B cell (primary cell): ENCODE measurements at regions not wholly inside any gene's neighbourhood (a gene's known extent, or its start where the extent isn't known, plus 50 kb on each side); places are given as distances from the start of the nearest gene placed in this dataset.

Source experiments
- ATAC-seq: fragments of 200-7000 bp; cut with Tn5 transposase; one replicate; pipeline ENCODE4 v1.10.0; 2021; ENCODE audit warnings: low read depth, mild to moderate bottlenecking, moderate number of reproducible peaks, moderate library complexity
- CTCF ChIA-PET: fragments of 350-600 bp; sonication (Branson Sonifier 250); formaldehyde crosslinking; loops from one replicate; lab custom pipeline; 2021; ENCODE audit warnings: antibody characterized with exemption, inconsistent platforms; lab: Charles Lee
- POLR2A ChIA-PET: fragments of 350-600 bp; sonication (Branson Sonifier 250); formaldehyde crosslinking; loops from one replicate; lab custom pipeline; 2021; ENCODE audit warnings: antibody characterized with exemption; lab: Charles Lee
- DNase-seq: peaks from one replicate; pipeline ENCODE4 v3.0.0; 2013
- H2AFZ ChIP-seq: 2 replicates; pipeline ENCODE4 v1.6.1; 2012; ENCODE audit warnings: mild to moderate bottlenecking, low read depth, low read length; ENCODE audit not compliant: insufficient read depth, poor library complexity, severe bottlenecking
- H3K27ac ChIP-seq, 2 donors: 1 replicate in 1 of 2; 2 replicates in 1 of 2; pipeline ENCODE4 v1.5.1; 2012 to 2013; ENCODE audit warnings: low read length in 2 of 2, mild to moderate bottlenecking in 2 of 2, moderate library complexity in 1 of 2
- H3K27me3 ChIP-seq, 4 experiments: fragments of 200-600 bp in 1 of 4; sonication (generic) in 1 of 4; replicated peaks in 1 of 4; 1 replicate in 2 of 4; 2 replicates in 2 of 4; pipeline versions ENCODE4 v1.6.1 to v1.7.0; 2013 to 2016; ENCODE audit warnings: low read length in 3 of 4, mild to moderate bottlenecking in 2 of 4, mixed read lengths in 1 of 4, moderate library complexity in 1 of 4; ENCODE audit not compliant: insufficient read depth in 4 of 4, control insufficient read depth in 3 of 4; ENCODE audit errors: control extremely low read depth in 1 of 4
- H3K36me3 ChIP-seq, 2 experiments: replicated peaks in 1 of 2; 1 replicate in 1 of 2; 2 replicates in 1 of 2; pipeline versions ENCODE4 v1.6.1 to v1.7.1; 2013; ENCODE audit warnings: low read length in 1 of 2; ENCODE audit not compliant: insufficient read depth in 2 of 2, control insufficient read depth in 1 of 2; ENCODE audit errors: control extremely low read depth in 1 of 2, extremely low read depth in 1 of 2
- H3K4me1 ChIP-seq, 2 donors: fragments of 200-600 bp in 1 of 2; sonication (generic) in 1 of 2; 1 replicate in 1 of 2; 2 replicates in 1 of 2; pipeline versions ENCODE4 v1.5.1 to v1.6.1; 2013 to 2017; ENCODE audit warnings: low read length in 2 of 2; ENCODE audit not compliant: control insufficient read depth in 2 of 2, insufficient read depth in 2 of 2
- H3K4me2 ChIP-seq: replicated peaks from 2 replicates; pipeline ENCODE3; 2012; ENCODE audit warnings: mild to moderate bottlenecking, low read depth, low read length; ENCODE audit not compliant: poor library complexity, severe bottlenecking
- H3K4me3 ChIP-seq, 5 experiments: fragments of 200-600 bp in 1 of 5; sonication (generic) in 1 of 5; 1 replicate in 3 of 5; 2 replicates in 2 of 5; pipeline versions ENCODE4 v1.5.1 to v1.7.0; 2011 to 2016; ENCODE audit warnings: low read length in 4 of 5, mild to moderate bottlenecking in 4 of 5, low read depth in 2 of 5, control low read depth in 1 of 5, moderate library complexity in 1 of 5; ENCODE audit not compliant: insufficient read depth in 1 of 5; ENCODE audit errors: control extremely low read depth in 1 of 5, extremely low read depth in 1 of 5
- H3K79me2 ChIP-seq: fragments of 200-600 bp; sonication (generic); one replicate; pipeline ENCODE4 v1.6.0; 2016; ENCODE audit warnings: low read length; ENCODE audit not compliant: control insufficient read depth, insufficient read depth
- H3K9ac ChIP-seq: fragments of 200-600 bp; sonication (generic); 2 replicates; pipeline ENCODE4 v1.6.1; 2017; ENCODE audit warnings: mild to moderate bottlenecking, low read length, moderate library complexity
- H3K9me3 ChIP-seq, 3 donors: one replicate each; pipeline versions ENCODE4 v1.6.1 to v1.7.1; 2013; ENCODE audit warnings: low read length in 2 of 3; ENCODE audit not compliant: control insufficient read depth in 2 of 3, insufficient read depth in 1 of 3; ENCODE audit errors: control extremely low read depth in 1 of 3
- H4K20me1 ChIP-seq: 2 replicates; pipeline ENCODE4 v1.6.0; 2012; ENCODE audit warnings: mild to moderate bottlenecking, low read length; ENCODE audit not compliant: insufficient read depth, control insufficient read depth, poor library complexity, severe bottlenecking
- H3K27ac Mint-ChIP-seq: one replicate; pipeline ENCODE4 v1.8.0; 2021; ENCODE audit warnings: mixed read lengths
- H3K27me3 Mint-ChIP-seq: one replicate; pipeline ENCODE4 v1.8.0; 2021; ENCODE audit warnings: mixed read lengths
- H3K4me1 Mint-ChIP-seq: one replicate; pipeline ENCODE4 v1.8.0; 2021; ENCODE audit warnings: mixed read lengths
- H3K4me3 Mint-ChIP-seq: one replicate; pipeline ENCODE4 v1.8.0; 2021; ENCODE audit warnings: mixed read lengths
- H3K9me3 Mint-ChIP-seq: one replicate; pipeline ENCODE4 v1.8.0; 2022; ENCODE audit warnings: mixed read lengths; ENCODE audit not compliant: insufficient read depth
- EZH2 ChIP-seq: IDR thresholded peaks from 2 replicates; pipeline ENCODE4 v1.6.1; 2012; ENCODE audit warnings: borderline replicate concordance, low read depth, mild to moderate bottlenecking, moderate library complexity, low read length; ENCODE audit not compliant: insufficient read depth, poor library complexity, severe bottlenecking
- WGBS: methylation state at CpG from one replicate; pipeline ENCODE4 v1.1.5; 2013; ENCODE audit warnings: missing lambda C conversion rate; ENCODE audit not compliant: insufficient coverage; 5-methylcytosine and 5-hydroxymethylcytosine counted together
- intact Hi-C: fragments of 100-400 bp; cut with micrococcal nuclease; formaldehyde crosslinking; loops from one replicate; pipeline ENCODE4 v1.10.0; 2022
- TF ChIP-seq, protein P1 (sequence below): fragments of 200-600 bp; IDR thresholded peaks from one replicate; pipeline ENCODE4 v1.8.0; 2022; ENCODE audit warnings: antibody characterized with exemption, mild to moderate bottlenecking

DNA sequence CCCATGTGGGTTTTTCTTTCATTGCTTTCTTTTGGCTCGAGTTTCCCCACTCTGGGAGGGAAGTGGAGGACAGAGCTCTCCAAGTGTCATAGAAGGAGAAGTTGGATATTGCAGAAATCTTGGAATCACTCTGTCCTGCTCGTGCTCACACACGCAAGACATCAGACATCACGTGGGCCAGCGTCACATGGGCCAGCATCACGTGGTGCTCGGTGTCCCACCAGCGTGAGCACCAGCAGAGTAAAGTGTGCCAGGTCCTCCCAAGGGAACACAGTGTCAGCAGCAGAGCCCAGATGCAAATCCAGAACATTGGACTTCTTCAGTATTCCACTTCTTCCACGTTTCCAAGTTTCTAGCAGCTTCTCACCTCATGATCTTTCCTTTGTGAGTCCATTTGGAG, 327.0 kb downstream of the FOXL1 start:
- no peak overlapping the region for H3K27ac Mint-ChIP-seq
- CTCF ChIA-PET: no interaction called here
- no peaks in the 10 kb centered on the region for H3K27me3 ChIP-seq
- no peaks in the 10 kb centered on the region for H3K9me3 Mint-ChIP-seq
- no peaks in the 10 kb centered on the region for H3K9me3 ChIP-seq
- H3K4me3 Mint-ChIP-seq: no peak overlapping the region
- ATAC-seq: no peak
- no peaks in the 10 kb centered on the region for H3K4me1 ChIP-seq
- no peak for TF ChIP-seq EZH2
- no peaks in the 10 kb centered on the region for H3K79me2 ChIP-seq
- H3K9ac ChIP-seq: no peak overlapping the region
- no peak overlapping the region for H3K4me3 ChIP-seq
- WGBS: 84% methylated on average over 8 of the region's 9 CpGs
- no peaks in the 10 kb centered on the region for H3K4me1 Mint-ChIP-seq
- H4K20me1 ChIP-seq: no peaks in the 10 kb centered on the region
- no peak overlapping the region for H3K27ac ChIP-seq
- no peak overlapping the region for H3K4me2 ChIP-seq
- no peak overlapping the region for H2AFZ ChIP-seq
- POLR2A ChIA-PET: no interaction called here
- peaks cover 13% of the 10 kb centered on the region for H3K27me3 Mint-ChIP-seq
- intact Hi-C loops: no loop called here
- no peak for DNase-seq
- no peaks in the 10 kb centered on the region for H3K36me3 ChIP-seq

DNA sequence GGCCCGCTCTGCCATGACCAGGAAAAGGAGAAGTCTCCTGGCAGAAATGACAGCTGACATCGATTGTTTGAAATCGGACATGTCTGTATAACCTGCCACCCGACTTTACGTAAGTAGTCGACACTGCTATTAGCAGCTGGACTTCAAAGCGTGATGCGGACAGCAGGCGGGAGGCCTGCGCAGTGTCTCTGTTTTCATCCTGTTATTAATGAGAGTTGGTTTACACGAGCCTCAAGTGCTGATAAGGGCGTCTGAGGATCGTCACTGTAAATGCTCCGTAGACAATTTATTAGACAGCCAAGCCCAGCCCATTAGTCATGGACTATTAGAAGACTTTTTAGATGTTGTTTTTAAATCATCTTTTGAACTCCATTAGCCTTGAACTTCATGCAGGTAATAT, 328.3 kb downstream of the FOXL1 start:
- Histone ChIP-seq H3K4me1 (no peaks in the 10 kb centered on the region), H4K20me1 (no peaks in the 10 kb centered on the region), H3K4me3 (no peak overlapping the region), H2AFZ (no peak overlapping the region), H3K9ac (no peak overlapping the region), H3K4me2 (no peak overlapping the region), H3K27me3 (no peaks in the 10 kb centered on the region), H3K79me2 (no peaks in the 10 kb centered on the region), H3K36me3 (no peaks in the 10 kb centered on the region), H3K27ac (no peak overlapping the region), H3K9me3 (no peaks in the 10 kb centered on the region)
- no peak for ATAC-seq
- ChIA-PET POLR2A (no interaction called here), CTCF (no interaction called here)
- no peak for DNase-seq
- Mint-ChIP-seq H3K9me3 (no peaks in the 10 kb centered on the region), H3K4me3 (no peak overlapping the region), H3K27me3 (peaks cover 13% of the 10 kb centered on the region), H3K27ac (no peak overlapping the region), H3K4me1 (no peaks in the 10 kb centered on the region)
- intact Hi-C loops: no loop called here
- WGBS: 97% methylated on average over 12 of the region's 14 CpGs
- no peak for TF ChIP-seq EZH2
- TF ChIP-seq, protein P1, sequence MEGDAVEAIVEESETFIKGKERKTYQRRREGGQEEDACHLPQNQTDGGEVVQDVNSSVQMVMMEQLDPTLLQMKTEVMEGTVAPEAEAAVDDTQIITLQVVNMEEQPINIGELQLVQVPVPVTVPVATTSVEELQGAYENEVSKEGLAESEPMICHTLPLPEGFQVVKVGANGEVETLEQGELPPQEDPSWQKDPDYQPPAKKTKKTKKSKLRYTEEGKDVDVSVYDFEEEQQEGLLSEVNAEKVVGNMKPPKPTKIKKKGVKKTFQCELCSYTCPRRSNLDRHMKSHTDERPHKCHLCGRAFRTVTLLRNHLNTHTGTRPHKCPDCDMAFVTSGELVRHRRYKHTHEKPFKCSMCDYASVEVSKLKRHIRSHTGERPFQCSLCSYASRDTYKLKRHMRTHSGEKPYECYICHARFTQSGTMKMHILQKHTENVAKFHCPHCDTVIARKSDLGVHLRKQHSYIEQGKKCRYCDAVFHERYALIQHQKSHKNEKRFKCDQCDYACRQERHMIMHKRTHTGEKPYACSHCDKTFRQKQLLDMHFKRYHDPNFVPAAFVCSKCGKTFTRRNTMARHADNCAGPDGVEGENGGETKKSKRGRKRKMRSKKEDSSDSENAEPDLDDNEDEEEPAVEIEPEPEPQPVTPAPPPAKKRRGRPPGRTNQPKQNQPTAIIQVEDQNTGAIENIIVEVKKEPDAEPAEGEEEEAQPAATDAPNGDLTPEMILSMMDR: no peak
